ENCODE measurements at regions not wholly inside any gene's neighbourhood (a gene's known extent, or its start where the extent isn't known, plus 50 kb on each side); places are given as distances from the start of the nearest gene placed in this dataset.

DNA sequence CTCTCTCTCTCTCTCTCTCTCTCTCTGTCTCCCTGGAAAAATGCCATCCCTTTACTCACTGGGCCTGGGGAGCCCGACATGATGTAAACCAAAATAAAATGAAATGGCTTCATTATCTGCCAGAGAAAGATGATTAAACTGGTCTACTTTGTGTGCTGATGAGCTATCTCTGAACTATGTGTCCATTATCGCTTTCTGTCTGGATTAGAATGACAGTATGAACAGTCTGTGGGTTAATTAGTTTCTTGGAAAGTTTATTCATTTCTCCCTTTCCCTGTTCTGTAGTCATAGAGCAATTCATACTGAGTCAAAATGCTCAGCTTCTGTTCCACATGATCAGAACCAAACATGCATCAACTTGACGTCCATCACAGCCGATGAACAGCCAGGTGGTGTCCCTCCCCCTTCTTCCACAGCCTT lies 72.4 kb upstream of the KCND3 start:
- Mint-ChIP-seq H3K27me3 (ENCODE audit: low read depth, poor library complexity) (peaks cover 20% of the 10 kb centered on the region), H3K4me1 (peaks cover 8% of the 10 kb centered on the region), H3K4me3 (no peak overlapping the region), H3K9me3 (no peaks in the 10 kb centered on the region), H3K27ac (no peak overlapping the region), H3K36me3 (ENCODE audit: low read depth) (no peaks in the 10 kb centered on the region)
- TF ChIP-seq, protein P1, sequence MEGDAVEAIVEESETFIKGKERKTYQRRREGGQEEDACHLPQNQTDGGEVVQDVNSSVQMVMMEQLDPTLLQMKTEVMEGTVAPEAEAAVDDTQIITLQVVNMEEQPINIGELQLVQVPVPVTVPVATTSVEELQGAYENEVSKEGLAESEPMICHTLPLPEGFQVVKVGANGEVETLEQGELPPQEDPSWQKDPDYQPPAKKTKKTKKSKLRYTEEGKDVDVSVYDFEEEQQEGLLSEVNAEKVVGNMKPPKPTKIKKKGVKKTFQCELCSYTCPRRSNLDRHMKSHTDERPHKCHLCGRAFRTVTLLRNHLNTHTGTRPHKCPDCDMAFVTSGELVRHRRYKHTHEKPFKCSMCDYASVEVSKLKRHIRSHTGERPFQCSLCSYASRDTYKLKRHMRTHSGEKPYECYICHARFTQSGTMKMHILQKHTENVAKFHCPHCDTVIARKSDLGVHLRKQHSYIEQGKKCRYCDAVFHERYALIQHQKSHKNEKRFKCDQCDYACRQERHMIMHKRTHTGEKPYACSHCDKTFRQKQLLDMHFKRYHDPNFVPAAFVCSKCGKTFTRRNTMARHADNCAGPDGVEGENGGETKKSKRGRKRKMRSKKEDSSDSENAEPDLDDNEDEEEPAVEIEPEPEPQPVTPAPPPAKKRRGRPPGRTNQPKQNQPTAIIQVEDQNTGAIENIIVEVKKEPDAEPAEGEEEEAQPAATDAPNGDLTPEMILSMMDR (IDR thresholded peaks at IDR 0.05): no peak
- no peak for DNase-seq

DNA sequence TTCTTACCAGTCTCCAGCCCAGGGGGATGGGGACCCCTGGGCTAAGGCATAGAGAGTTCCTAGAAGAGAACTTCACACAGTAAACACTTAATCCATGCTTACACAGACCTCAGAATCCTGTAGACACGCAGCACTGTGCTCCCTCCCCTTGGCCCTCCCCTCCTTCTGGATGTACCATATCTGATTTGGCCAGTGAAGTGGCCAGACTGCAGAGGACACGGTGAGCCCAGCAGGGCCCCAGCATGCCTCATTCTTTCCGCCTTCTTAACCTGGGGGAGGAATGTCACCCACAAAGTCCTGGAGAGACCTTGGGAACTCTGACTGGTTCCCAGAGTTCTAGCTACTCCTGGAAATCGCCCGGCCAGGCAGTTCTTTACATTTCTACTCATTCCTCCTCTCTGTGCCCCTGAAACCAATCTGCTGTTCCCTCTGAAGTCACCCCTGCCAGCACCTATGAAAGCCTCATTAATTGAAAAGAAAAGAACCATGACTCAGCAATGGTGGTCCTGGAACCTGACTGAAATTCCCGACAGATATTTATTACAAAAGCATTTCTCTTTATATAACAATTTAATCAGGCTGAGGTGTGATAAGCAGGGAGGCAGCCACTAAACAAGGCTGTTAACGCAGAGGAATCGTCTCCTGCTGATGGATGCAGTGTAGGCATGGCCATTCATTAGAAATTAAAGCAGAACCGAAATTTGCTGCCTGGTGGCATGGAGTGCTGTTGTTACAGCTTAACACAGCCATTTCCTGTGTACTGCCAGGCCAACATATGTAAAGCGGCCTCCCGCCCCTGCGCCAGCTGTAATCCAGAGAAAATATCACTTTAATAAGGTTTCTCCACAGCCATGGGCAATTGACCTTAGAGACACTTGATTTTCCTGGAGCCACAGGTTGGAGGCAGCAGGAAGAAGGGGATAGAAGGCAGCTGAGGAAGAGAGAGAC lies 74.6 kb upstream of the KCND3 start:
- peaks cover 13% of the 10 kb centered on the region for H3K27me3 Mint-ChIP-seq (ENCODE audit: low read depth, poor library complexity)
- H3K4me3 Mint-ChIP-seq: no peak overlapping the region

DNA sequence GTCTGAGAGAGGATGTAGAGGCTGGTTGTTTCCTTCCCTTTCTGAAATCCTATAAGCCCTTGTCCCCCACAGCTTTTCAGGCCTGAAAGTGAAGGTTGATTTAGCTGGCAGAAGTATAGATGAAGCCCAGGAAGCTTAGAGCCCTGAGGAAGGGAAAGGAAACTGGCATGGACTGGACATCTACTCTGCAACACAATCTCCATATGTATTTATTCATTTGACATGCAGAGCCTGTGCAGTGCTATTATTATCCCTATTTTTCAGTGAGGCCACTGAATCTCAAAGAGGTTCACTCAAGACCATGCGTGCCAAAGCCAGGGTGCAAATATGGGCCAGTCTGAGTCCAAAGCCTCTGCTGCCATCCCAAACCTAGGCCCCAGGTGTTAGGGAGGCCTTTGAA lies 78.5 kb upstream of the KCND3 start:
- Mint-ChIP-seq H3K27me3 (ENCODE audit: low read depth, poor library complexity) (peaks cover 16% of the 10 kb centered on the region), H3K4me1 (no peaks in the 10 kb centered on the region), H3K36me3 (ENCODE audit: low read depth) (no peaks in the 10 kb centered on the region), H3K27ac (no peak overlapping the region), H3K9me3 (peaks cover 19% of the 10 kb centered on the region), H3K4me3 (no peak overlapping the region)
- TF ChIP-seq, protein P1 (IDR thresholded peaks at IDR 0.05): no peak
- DNase-seq: no peak

More for the DNA sequence above, 74.6 kb upstream of the KCND3 start:
- no peak overlapping the region for H3K27ac Mint-ChIP-seq
- no peaks in the 10 kb centered on the region for H3K36me3 Mint-ChIP-seq (ENCODE audit: low read depth)
- peaks cover 2% of the 10 kb centered on the region for H3K4me1 Mint-ChIP-seq
- H3K9me3 Mint-ChIP-seq: no peaks in the 10 kb centered on the region
- DNase-seq: no peak
- TF ChIP-seq, protein P1 (IDR thresholded peaks at IDR 0.05): no peak

DNA sequence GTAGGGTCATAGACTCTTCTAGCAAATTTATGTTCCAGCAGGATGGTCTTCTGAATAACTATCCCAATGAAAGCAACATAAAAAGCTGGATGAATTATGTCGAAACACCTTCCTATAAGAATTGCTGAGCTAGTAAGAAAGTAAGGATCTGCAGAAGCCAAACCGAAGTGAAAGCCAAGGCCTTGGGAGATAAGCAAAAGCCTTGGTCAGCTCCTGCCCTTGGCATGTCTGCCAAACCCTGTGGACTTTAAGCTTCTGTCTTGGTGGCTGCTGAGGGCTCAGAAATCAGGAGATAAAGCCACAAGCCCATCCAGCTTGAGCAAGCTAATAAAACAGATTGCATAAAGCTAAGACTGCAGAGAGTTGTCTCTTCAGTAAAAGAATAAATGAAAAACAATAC lies 81.2 kb upstream of the KCND3 start:
- Mint-ChIP-seq H3K27ac (no peak overlapping the region), H3K9me3 (peaks cover 24% of the 10 kb centered on the region), H3K4me1 (no peaks in the 10 kb centered on the region), H3K36me3 (ENCODE audit: low read depth) (no peaks in the 10 kb centered on the region), H3K27me3 (ENCODE audit: low read depth, poor library complexity) (peaks cover 10% of the 10 kb centered on the region), H3K4me3 (no peak overlapping the region)
- TF ChIP-seq, protein P1 (IDR thresholded peaks at IDR 0.05): no peak
- no peak for DNase-seq

DNA sequence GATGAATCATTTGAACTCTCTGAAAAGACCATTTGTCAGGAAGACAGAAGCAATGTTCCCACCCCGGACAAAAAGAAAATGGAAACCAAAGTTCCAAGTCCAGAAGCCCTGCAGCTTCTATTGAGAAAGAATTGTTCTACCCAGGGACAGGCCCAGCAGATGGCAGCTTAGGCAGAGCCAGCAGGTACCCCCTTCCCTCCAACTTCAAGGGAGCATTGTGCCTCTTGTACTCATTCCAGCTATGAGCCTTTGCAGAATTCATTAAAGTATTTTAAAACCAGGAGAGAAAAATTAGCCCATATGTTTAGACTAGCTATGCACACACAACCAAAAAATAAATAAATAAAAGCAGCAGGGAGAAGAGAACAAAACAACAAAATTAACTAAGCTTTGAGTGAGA lies 85.2 kb upstream of the KCND3 start:
- TF ChIP-seq, protein P1 (IDR thresholded peaks at IDR 0.05): no peak
- Mint-ChIP-seq H3K27ac (no peak overlapping the region), H3K27me3 (ENCODE audit: low read depth, poor library complexity) (peaks cover 14% of the 10 kb centered on the region), H3K4me3 (no peak overlapping the region), H3K36me3 (ENCODE audit: low read depth) (no peaks in the 10 kb centered on the region), H3K4me1 (no peaks in the 10 kb centered on the region), H3K9me3 (peaks cover 24% of the 10 kb centered on the region)
- DNase-seq: no peak

DNA sequence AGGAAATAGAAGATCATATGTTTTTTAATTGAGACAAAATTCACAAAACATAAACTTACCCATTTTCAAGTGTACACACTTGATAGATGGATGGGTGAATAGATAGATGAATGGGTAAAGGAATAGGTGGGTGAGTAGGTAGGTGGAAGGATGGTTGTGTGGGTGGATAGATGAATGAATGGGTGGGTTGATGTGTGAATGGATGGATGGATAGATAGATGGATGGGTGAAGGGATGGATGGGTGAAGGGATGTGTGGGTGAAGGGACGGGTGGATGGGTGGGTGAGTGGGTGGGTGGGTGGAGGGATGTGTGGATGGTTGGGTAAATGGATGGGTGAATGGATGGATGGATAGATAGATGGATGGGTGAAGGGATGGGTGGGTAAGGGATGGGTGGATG lies 86.1 kb upstream of the KCND3 start:
- TF ChIP-seq, protein P1 (IDR thresholded peaks at IDR 0.05): no peak
- H3K36me3 Mint-ChIP-seq (ENCODE audit: low read depth): no peaks in the 10 kb centered on the region
- no peak overlapping the region for H3K27ac Mint-ChIP-seq
- DNase-seq: no peak
- H3K4me3 Mint-ChIP-seq: no peak overlapping the region
- H3K4me1 Mint-ChIP-seq: no peaks in the 10 kb centered on the region
- peaks cover 15% of the 10 kb centered on the region for H3K27me3 Mint-ChIP-seq (ENCODE audit: low read depth, poor library complexity)
- peaks cover 24% of the 10 kb centered on the region for H3K9me3 Mint-ChIP-seq

Measured in nephron progenitor cell (in vitro differentiated cells).